ENCODE measurements at regions not wholly inside any gene's neighbourhood (a gene's known extent, or its start where the extent isn't known, plus 50 kb on each side); places are given as distances from the start of the nearest gene placed in this dataset.

GRCh38 chr16:17574256-17574655 lies 103.5 kb upstream of the XYLT1 start:
- TF ChIP-seq POLR2AphosphoS5 (IDR thresholded peaks at IDR 0.05) (no peak), POLR2A (IDR thresholded peaks at IDR 0.05) (no peak), CTCF (IDR thresholded peaks at IDR 0.05) (no peak)
